ENCODE measurements at regions not wholly inside any gene's neighbourhood (a gene's known extent, or its start where the extent isn't known, plus 50 kb on each side); places are given as distances from the start of the nearest gene placed in this dataset.

GRCh38 chr4:165680821-165681220, 192.2 kb upstream of the TLL1 start:
- Histone ChIP-seq H3K79me2 (ENCODE audit: insufficient read depth, low read length) (no peaks in the 10 kb centered on the region), H3K9ac (ENCODE audit: insufficient read depth, low read length, poor library complexity, severe bottlenecking) (no peak overlapping the region), H2AFZ (ENCODE audit: insufficient read depth, low read depth, low read length, poor library complexity, severe bottlenecking) (no peak overlapping the region), H3K4me3 (replicated peaks in 1 of 3; ENCODE audit: low read depth in 2 of 3, low read length in 3 of 3) (no peak overlapping the region), H4K20me1 (ENCODE audit: insufficient read depth, low read length) (no peaks in the 10 kb centered on the region), H3K4me1 (ENCODE audit: control insufficient read depth in 1 of 2, insufficient read depth in 2 of 2, low read length in 2 of 2) (no peaks in the 10 kb centered on the region), H3K27me3 (ENCODE audit: control insufficient read depth in 2 of 2, insufficient read depth in 2 of 2, low read length in 2 of 2) (no peaks in the 10 kb centered on the region), H3K27ac (ENCODE audit: low read depth in 1 of 2, low read length in 2 of 2) (no peak overlapping the region), H3K9me3 (replicated peaks in 1 of 2; ENCODE audit: control insufficient read depth in 1 of 2, insufficient read depth in 1 of 2, low read length in 2 of 2) (peaks cover 0 to 2% of the 10 kb centered on the region in 2 donors), H3K36me3 (replicated peaks in 1 of 2; ENCODE audit: control insufficient read depth in 1 of 2, insufficient read depth in 2 of 2, low read length in 2 of 2) (no peaks in the 10 kb centered on the region), H3K4me2 (replicated peaks; ENCODE audit: extremely low read depth, low read length, poor library complexity, severe bottlenecking) (no peak overlapping the region)
- no peak for DNase-seq
- intact Hi-C loops (cut with micrococcal nuclease), result no loop called here
- Mint-ChIP-seq H3K36me3 (no peaks in the 10 kb centered on the region), H3K27me3 (ENCODE audit: low read depth in 3 of 3) (peaks cover 0 to 4% (median 0%) of the 10 kb centered on the region in 3 donors), H3K9me3 (peaks cover 0 to 11% (median 3%) of the 10 kb centered on the region in 7 donors), H3K4me3 (no peak overlapping the region), H3K27ac (no peak overlapping the region), H3K4me1 (no peaks in the 10 kb centered on the region)
- WGBS (ENCODE audit: insufficient coverage), result 95% methylated on average over 5 of the region's 5 CpGs
- TF ChIP-seq CTCF (IDR thresholded peaks at IDR 0.05), result no peak

GRCh38 chr4:165682611-165683010, 190.4 kb upstream of the TLL1 start:
- no peaks in the 10 kb centered on the region for H3K79me2 ChIP-seq (ENCODE audit: insufficient read depth, low read length)
- no peaks in the 10 kb centered on the region for H3K27me3 ChIP-seq (ENCODE audit: control insufficient read depth in 2 of 2, insufficient read depth in 2 of 2, low read length in 2 of 2)
- H3K4me2 ChIP-seq (replicated peaks; ENCODE audit: extremely low read depth, low read length, poor library complexity, severe bottlenecking), result no peak overlapping the region
- no peaks in the 10 kb centered on the region for H3K4me1 Mint-ChIP-seq
- H3K27ac ChIP-seq (ENCODE audit: low read depth in 1 of 2, low read length in 2 of 2), result no peak overlapping the region
- H4K20me1 ChIP-seq (ENCODE audit: insufficient read depth, low read length), result no peaks in the 10 kb centered on the region
- TF ChIP-seq CTCF (IDR thresholded peaks at IDR 0.05), result no peak
- H3K27ac Mint-ChIP-seq, result no peak overlapping the region
- no peak overlapping the region for H2AFZ ChIP-seq (ENCODE audit: insufficient read depth, low read depth, low read length, poor library complexity, severe bottlenecking)
- no peaks in the 10 kb centered on the region for H3K36me3 ChIP-seq (replicated peaks in 1 of 2; ENCODE audit: control insufficient read depth in 1 of 2, insufficient read depth in 2 of 2, low read length in 2 of 2)
- intact Hi-C loops (cut with micrococcal nuclease), result no loop called here
- no peaks in the 10 kb centered on the region for H3K4me1 ChIP-seq (ENCODE audit: control insufficient read depth in 1 of 2, insufficient read depth in 2 of 2, low read length in 2 of 2)
- peaks cover 0 to 1% (median 0%) of the 10 kb centered on the region in 3 donors for H3K27me3 Mint-ChIP-seq (ENCODE audit: low read depth in 3 of 3)
- no peaks in the 10 kb centered on the region for H3K36me3 Mint-ChIP-seq
- WGBS (ENCODE audit: insufficient coverage), result no CpG with 5 or more reads among the region's 1 CpG
- no peak overlapping the region for H3K9ac ChIP-seq (ENCODE audit: insufficient read depth, low read length, poor library complexity, severe bottlenecking)
- no peaks in the 10 kb centered on the region for H3K9me3 ChIP-seq (replicated peaks in 1 of 2; ENCODE audit: control insufficient read depth in 1 of 2, insufficient read depth in 1 of 2, low read length in 2 of 2)
- H3K4me3 Mint-ChIP-seq, result no peak overlapping the region
- DNase-seq, result no peak
- no peak overlapping the region for H3K4me3 ChIP-seq (replicated peaks in 1 of 3; ENCODE audit: low read depth in 2 of 3, low read length in 3 of 3)
- H3K9me3 Mint-ChIP-seq, result peaks cover 0 to 9% (median 3%) of the 10 kb centered on the region in 7 donors

Measured in CD14-positive monocyte (primary cell).